DND-41 (cell line): ENCODE measurements at regions not wholly inside any gene's neighbourhood (a gene's known extent, or its start where the extent isn't known, plus 50 kb on each side); places are given as distances from the start of the nearest gene placed in this dataset.

Source experiments
- EZH2 ChIP-seq: IDR thresholded peaks from 3 replicates; pipeline ENCODE4 v1.6.1; 2012; ENCODE audit warnings: borderline replicate concordance, low read depth, mild to moderate bottlenecking, moderate library complexity, low read length, inconsistent platforms; ENCODE audit not compliant: severe bottlenecking
- TF ChIP-seq, protein P1 (sequence below): IDR thresholded peaks from 2 replicates; pipeline ENCODE4 v1.5.1; 2012; ENCODE audit warnings: borderline replicate concordance, low read length, moderate library complexity, mild to moderate bottlenecking; ENCODE audit not compliant: poor library complexity, severe bottlenecking; ENCODE audit errors: extremely low read depth

DNA sequence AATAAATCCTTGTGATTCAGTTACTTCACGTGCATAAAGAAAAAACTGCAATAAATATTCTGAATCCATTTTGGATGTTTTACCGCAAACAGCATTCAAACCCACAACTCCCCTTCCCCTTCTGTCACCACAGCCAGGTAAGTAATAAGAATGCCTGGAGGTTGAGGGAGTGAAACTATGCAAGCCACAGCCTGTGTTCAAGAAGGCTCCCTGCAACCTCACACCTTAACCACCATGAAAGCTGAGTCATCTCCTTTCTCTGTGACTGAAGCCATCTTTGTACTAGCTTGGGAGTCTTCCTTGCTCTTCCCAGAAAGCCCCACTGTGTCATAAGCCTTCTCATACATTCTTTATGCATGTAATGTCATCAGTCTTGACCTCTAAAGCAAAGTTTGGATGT, 297.0 kb upstream of the PUDP start:
- TF ChIP-seq, protein P1, sequence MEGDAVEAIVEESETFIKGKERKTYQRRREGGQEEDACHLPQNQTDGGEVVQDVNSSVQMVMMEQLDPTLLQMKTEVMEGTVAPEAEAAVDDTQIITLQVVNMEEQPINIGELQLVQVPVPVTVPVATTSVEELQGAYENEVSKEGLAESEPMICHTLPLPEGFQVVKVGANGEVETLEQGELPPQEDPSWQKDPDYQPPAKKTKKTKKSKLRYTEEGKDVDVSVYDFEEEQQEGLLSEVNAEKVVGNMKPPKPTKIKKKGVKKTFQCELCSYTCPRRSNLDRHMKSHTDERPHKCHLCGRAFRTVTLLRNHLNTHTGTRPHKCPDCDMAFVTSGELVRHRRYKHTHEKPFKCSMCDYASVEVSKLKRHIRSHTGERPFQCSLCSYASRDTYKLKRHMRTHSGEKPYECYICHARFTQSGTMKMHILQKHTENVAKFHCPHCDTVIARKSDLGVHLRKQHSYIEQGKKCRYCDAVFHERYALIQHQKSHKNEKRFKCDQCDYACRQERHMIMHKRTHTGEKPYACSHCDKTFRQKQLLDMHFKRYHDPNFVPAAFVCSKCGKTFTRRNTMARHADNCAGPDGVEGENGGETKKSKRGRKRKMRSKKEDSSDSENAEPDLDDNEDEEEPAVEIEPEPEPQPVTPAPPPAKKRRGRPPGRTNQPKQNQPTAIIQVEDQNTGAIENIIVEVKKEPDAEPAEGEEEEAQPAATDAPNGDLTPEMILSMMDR, result no peak
- no peak for TF ChIP-seq EZH2
